Spinal cord (tissue), 9 donors: ENCODE measurements at regions not wholly inside any gene's neighbourhood (a gene's known extent, or its start where the extent isn't known, plus 50 kb on each side); places are given as distances from the start of the nearest gene placed in this dataset.

Source experiments
- DNase-seq, 6 donors: peaks; one replicate each; pipeline versions ENCODE4 v3.0.0 to v3.0.0-alpha.2; 2013 to 2015; ENCODE audit warnings: low spot score in 6 of 6, low read depth in 4 of 6
- H3K27ac ChIP-seq: one replicate; pipeline ENCODE4 v1.5.1; 2013; ENCODE audit warnings: low read depth, low read length, control low read depth
- H3K27me3 ChIP-seq: one replicate; pipeline ENCODE4 v1.6.1; 2013; ENCODE audit warnings: low read length; ENCODE audit not compliant: control insufficient read depth, insufficient read depth
- H3K36me3 ChIP-seq: one replicate; pipeline ENCODE4 v1.6.1; 2013; ENCODE audit warnings: low read length; ENCODE audit not compliant: control insufficient read depth, insufficient read depth
- H3K4me1 ChIP-seq: one replicate; pipeline ENCODE4 v1.6.1; 2013; ENCODE audit warnings: low read length; ENCODE audit not compliant: control insufficient read depth, insufficient read depth
- H3K4me3 ChIP-seq: one replicate; pipeline ENCODE4 v1.5.1; 2013; ENCODE audit warnings: low read depth, low read length, control low read depth
- H3K9me3 ChIP-seq: one replicate; pipeline ENCODE4 v1.6.1; 2013; ENCODE audit warnings: low read length; ENCODE audit not compliant: control insufficient read depth, insufficient read depth
- WGBS: methylation state at CpG from one replicate; pipeline ENCODE4 v1.1.5; 2013; ENCODE audit warnings: missing lambda C conversion rate; ENCODE audit not compliant: insufficient coverage; 5-methylcytosine and 5-hydroxymethylcytosine counted together
- donor health status: healthy.

DNA sequence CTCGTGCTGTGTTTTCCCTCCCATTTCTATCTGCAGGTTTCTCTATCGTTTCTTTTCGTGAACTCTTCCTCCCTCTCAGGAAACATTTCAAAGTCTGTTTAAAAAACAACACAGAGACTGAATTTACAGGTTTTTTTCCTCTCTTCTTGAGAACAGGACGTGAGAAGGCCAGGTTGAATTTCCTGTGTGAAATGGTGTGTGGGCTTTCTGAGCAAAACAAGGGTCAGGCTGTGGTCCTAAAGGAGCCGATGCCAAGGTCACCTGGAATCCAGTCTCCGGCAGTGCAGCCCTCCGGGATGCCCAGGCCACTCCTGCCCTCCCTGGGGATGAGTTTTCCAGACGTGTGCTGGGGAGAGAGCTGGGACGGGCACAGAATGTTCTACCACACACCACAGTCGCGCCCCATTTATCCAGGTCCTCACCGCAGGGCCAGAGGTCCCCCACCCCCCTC, 62.7 kb upstream of the RUNX3 start:
- Histone ChIP-seq H3K9me3 (no peaks in the 10 kb centered on the region), H3K27me3 (peaks cover 2% of the 10 kb centered on the region), H3K4me1 (no peaks in the 10 kb centered on the region), H3K4me3 (no peak overlapping the region), H3K36me3 (no peaks in the 10 kb centered on the region), H3K27ac (no peak overlapping the region)
- WGBS = 88% methylated on average over 7 of the region's 12 CpGs
- DNase-seq = no peak

DNA sequence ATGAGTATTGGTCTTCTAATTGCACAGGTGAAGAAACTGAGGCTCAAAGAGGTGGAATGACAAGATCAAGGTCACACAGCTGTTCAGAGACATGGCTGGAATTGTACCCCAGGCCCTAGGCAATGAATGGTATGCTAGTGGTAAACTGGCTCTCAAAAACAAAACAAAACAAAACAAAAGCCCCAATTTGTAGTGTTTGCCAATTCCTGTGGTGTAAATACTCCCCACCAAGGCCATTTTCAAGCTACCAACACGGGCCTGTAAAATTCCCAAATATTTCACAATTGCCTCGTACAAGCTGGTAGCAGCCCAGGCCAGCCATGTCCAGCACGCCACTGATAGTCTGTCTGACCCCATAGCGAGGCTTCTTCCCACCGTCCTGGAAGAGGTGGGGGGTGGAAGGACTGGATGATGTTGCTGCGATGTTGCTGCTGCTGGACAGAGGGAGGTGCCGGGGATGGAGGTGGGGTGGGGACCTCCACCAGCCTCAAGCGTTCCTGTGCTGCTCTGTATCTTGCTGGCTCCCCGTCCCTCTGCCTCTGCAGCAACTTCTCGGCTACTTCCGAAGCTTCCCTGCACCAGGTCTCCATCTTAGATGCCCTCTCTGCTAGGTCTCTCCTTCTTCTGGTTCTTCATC, 62.2 kb upstream of the RUNX3 start:
- Histone ChIP-seq H3K27ac (no peak overlapping the region), H3K27me3 (peaks cover 2% of the 10 kb centered on the region), H3K4me3 (no peak overlapping the region), H3K4me1 (peaks cover under 1% of the 10 kb centered on the region), H3K36me3 (no peaks in the 10 kb centered on the region), H3K9me3 (no peaks in the 10 kb centered on the region)
- WGBS = 84% methylated on average over 8 of the region's 11 CpGs
- no peak for DNase-seq

DNA sequence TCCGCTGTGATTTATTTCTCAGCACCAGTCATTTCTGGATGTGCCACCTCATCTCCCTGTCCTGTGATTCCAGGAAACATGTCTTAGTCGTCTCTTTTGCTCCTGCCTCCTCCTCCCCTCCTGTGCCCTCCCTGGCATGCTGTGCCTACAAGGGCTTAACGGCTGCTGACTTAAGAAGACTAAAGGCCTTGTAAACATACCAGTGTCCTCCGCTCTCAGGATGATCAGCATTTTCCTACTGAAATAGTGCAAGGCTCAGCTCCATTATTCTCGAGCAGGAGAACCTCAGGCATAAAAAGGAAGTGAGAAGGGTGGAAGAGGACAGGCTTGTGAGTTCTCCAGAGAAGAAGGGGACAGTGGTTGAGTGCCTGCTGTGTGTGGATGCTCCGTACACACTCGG, 61.6 kb upstream of the RUNX3 start:
- Histone ChIP-seq H3K27ac (no peak overlapping the region), H3K27me3 (peaks cover 2% of the 10 kb centered on the region), H3K36me3 (no peaks in the 10 kb centered on the region), H3K9me3 (no peaks in the 10 kb centered on the region), H3K4me3 (no peak overlapping the region), H3K4me1 (peaks cover 5% of the 10 kb centered on the region)
- WGBS = 67% methylated on average over 7 of the region's 7 CpGs
- peak in 1 of 6 donors; percentile 53 for DNase-seq

DNA sequence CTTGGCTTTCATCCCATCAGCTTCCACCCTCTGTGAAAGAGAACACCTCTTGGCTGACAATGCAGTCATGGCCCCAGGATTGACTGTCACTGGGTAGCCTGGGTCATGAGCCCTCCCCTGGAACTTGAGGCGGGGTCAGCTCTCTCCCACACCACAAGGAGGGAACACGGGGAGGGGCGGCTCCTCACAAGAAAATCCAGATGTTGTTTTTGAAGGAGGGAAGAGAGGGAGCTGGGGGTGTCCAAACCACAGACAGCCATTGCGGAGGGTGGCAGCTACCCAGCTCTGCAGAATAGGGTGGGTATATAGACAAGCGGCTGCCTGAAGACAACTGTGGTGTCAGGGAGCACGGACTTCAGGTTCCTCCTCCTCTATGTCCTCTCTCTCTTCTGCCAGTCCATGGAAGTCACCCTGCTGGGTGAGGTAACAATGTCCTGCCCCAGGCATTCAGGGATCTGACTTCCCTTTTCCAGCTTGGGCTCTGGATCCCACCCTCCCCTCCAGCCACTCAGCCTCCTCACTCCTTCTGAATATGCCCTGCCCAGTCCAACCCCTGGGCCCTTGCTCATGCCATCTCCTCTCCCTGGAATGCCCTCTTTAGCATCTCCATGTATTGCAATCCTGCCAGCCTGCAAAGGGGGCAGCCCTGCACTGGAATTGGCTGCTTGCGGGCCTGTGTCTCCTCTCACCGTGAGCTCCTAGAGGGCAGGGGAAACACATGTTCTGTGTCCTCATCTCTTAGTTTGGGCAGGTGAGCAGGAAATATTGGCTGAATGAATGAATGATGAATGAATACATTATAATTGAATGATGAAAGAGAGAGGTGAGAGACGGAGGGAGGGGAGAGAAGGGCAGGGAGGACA, 60.9 kb upstream of the RUNX3 start:
- Histone ChIP-seq H3K27ac (no peak overlapping the region), H3K9me3 (no peaks in the 10 kb centered on the region), H3K27me3 (peaks cover 2% of the 10 kb centered on the region), H3K4me1 (peaks cover 9% of the 10 kb centered on the region), H3K4me3 (no peak overlapping the region), H3K36me3 (no peaks in the 10 kb centered on the region)
- no peak for DNase-seq
- WGBS = 74% methylated on average over 5 of the region's 9 CpGs

DNA sequence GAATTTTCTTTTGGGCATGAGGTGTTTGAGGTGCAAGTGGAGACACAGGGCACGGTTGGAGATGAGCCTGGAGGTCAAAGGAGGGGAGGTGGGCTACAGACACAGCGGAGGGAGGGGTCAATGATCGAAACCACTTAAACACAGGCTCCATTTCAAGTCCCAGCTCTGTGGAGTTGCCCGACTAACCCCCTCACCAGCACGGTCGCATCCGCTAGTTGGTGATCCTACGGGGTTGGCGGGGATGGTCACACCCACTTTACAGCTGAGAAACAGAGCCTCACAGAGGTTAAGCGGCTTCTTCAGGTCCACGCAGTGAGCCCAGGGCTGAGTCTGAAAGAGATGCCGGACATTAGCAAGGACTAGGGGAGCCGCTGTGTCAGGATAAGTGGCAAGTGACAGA, 60.1 kb upstream of the RUNX3 start:
- Histone ChIP-seq H3K9me3 (no peaks in the 10 kb centered on the region), H3K4me3 (no peak overlapping the region), H3K4me1 (peaks cover 10% of the 10 kb centered on the region), H3K36me3 (no peaks in the 10 kb centered on the region), H3K27ac (no peak overlapping the region), H3K27me3 (peaks cover 2% of the 10 kb centered on the region)
- WGBS = 86% methylated on average over 10 of the region's 13 CpGs
- DNase-seq = no peak

DNA sequence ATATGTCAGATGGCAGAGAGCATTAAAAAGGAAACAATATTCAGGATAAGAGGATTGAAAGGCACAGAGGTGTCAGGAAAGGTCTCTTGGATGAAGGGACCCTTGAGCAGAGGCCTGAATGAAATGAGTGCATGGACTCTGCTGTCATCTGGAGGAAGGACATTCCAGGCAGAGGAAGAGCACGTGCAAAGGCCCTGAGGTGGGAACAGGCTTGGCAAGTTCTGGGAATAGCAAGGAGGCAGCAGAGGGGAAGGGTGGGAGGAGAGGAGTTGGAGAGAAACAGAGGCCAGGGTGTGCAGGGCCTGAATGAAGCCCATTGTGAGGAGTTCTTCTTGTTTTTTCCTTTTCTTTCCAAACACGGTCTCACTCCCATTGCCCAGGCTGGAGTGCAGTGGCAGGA, 59.0 kb upstream of the RUNX3 start:
- H3K9me3 ChIP-seq = no peaks in the 10 kb centered on the region
- DNase-seq = no peak
- no peak overlapping the region for H3K4me3 ChIP-seq
- no peak overlapping the region for H3K27ac ChIP-seq
- H3K36me3 ChIP-seq = no peaks in the 10 kb centered on the region
- H3K27me3 ChIP-seq = peaks cover 2% of the 10 kb centered on the region
- peaks cover 10% of the 10 kb centered on the region for H3K4me1 ChIP-seq
- WGBS = 78% methylated on average over 2 of the region's 2 CpGs

DNA sequence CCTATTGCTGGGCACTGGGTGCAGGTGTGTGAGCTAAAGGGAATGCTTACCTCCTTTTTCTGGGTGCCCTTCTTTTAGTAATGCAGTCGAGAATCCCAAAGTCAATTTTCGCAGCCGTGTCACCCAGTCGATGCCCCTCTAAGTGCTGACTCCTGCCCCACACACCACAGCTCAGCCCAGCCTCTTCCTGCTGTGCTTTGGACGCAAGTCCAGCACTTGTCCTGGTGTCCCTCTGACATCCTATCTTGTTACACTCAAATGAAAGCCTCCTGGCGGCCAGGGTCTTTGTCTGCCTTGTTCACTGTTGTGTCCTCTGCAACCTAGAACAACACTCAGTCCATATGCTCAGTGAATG, 58.5 kb upstream of the RUNX3 start:
- no peak for DNase-seq
- Histone ChIP-seq H3K9me3 (no peaks in the 10 kb centered on the region), H3K4me3 (no peak overlapping the region), H3K27me3 (peaks cover 2% of the 10 kb centered on the region), H3K4me1 (peaks cover 10% of the 10 kb centered on the region), H3K27ac (no peak overlapping the region), H3K36me3 (no peaks in the 10 kb centered on the region)
- WGBS = 93% methylated on average over 5 of the region's 6 CpGs

DNA sequence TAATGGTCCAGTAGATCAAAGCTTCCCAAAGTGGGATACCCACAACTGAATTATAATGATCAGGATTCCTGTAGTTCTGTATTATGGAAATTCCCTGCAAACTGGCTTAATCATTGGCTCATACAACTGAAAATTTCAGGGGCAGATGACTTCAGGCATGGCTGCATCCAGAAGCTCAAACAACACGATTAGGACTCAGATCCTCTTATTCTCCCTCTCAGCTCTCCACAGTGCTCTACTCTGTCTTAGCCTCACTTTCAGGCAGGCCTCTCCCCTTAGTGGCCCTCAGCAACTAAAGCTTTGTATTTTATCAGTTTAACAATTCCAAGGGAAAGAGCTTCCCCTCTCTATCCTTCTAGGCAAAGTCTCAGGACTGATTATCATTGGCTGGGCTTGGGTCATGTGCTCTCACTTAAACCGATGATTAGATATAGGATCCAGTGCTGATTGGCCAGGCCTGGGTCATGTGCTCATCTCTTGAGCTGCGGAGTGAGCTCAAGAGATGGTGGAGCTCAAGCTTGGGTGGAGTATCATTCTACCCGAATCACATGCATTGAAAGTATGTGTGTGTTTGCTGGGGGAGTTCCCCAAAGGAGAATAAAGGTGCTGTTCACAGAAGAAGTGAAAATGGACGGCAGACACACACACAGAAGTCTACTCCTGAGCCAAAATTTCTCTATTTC, 57.9 kb upstream of the RUNX3 start:
- H3K4me3 ChIP-seq = no peak overlapping the region
- H3K9me3 ChIP-seq = no peaks in the 10 kb centered on the region
- WGBS = 91% methylated on average over 4 of the region's 5 CpGs
- DNase-seq = no peak
- peaks cover 10% of the 10 kb centered on the region for H3K4me1 ChIP-seq
- peaks cover 2% of the 10 kb centered on the region for H3K27me3 ChIP-seq
- no peak overlapping the region for H3K27ac ChIP-seq
- H3K36me3 ChIP-seq = no peaks in the 10 kb centered on the region

DNA sequence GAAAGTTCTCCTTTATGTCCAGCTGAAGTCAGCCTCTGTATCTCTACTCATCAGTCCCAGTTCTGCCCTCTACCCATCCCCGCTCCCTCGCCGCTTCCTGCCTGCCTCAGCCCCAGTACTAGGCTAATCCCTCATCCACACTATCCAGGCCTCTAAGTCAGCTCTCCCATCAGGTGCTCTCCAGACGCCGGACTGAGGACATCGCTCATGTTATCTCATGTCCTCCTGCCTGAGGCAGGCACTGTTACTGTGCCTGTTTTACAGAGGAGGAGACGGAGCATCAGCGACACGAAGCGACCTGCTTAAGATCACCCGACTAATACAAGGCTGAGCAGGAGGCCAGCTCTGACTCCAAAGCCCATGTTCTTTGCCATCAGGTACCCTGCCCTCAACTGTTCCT, 57.3 kb upstream of the RUNX3 start:
- DNase-seq = no peak
- H3K27me3 ChIP-seq = peaks cover 2% of the 10 kb centered on the region
- H3K4me1 ChIP-seq = peaks cover 10% of the 10 kb centered on the region
- H3K36me3 ChIP-seq = no peaks in the 10 kb centered on the region
- H3K4me3 ChIP-seq = no peak overlapping the region
- H3K27ac ChIP-seq = no peak overlapping the region
- WGBS = 97% methylated on average over 11 of the region's 11 CpGs
- H3K9me3 ChIP-seq = no peaks in the 10 kb centered on the region
